Progenitor cell of endocrine pancreas (in vitro differentiated cells): ENCODE measurements at regions not wholly inside any gene's neighbourhood (a gene's known extent, or its start where the extent isn't known, plus 50 kb on each side); places are given as distances from the start of the nearest gene placed in this dataset.

Source experiments
- DNase-seq: peaks from one replicate; pipeline ENCODE4 v3.0.0; 2021; ENCODE audit warnings: low spot score; ENCODE audit not compliant: unreplicated experiment
- H3K27ac Mint-ChIP-seq: 2 replicates; pipeline ENCODE4 v1.8.0; 2021; ENCODE audit warnings: mild to moderate bottlenecking, moderate library complexity, mixed read lengths
- H3K27me3 Mint-ChIP-seq: 2 replicates; pipeline ENCODE4 v1.8.0; 2021; ENCODE audit warnings: mixed read lengths
- H3K36me3 Mint-ChIP-seq: 2 replicates; pipeline ENCODE4 v1.8.0; 2022; ENCODE audit warnings: mixed read lengths; ENCODE audit not compliant: insufficient read depth
- H3K4me1 Mint-ChIP-seq: 2 replicates; pipeline ENCODE4 v1.8.0; 2021; ENCODE audit warnings: low read depth, mixed read lengths
- H3K4me3 Mint-ChIP-seq: 2 replicates; pipeline ENCODE4 v1.8.0; 2021; ENCODE audit warnings: low read depth, mild to moderate bottlenecking, moderate library complexity, mixed read lengths
- H3K9me3 Mint-ChIP-seq: 2 replicates; pipeline ENCODE4 v1.8.0; 2021; ENCODE audit warnings: low read depth, mixed read lengths
- TF ChIP-seq, protein P1 (sequence below): fragments of 200-600 bp; sonication (generic); IDR thresholded peaks from one replicate; pipeline ENCODE4 v1.5.0; 2021; ENCODE audit warnings: antibody characterized with exemption, mild to moderate bottlenecking; ENCODE audit not compliant: unreplicated experiment

DNA sequence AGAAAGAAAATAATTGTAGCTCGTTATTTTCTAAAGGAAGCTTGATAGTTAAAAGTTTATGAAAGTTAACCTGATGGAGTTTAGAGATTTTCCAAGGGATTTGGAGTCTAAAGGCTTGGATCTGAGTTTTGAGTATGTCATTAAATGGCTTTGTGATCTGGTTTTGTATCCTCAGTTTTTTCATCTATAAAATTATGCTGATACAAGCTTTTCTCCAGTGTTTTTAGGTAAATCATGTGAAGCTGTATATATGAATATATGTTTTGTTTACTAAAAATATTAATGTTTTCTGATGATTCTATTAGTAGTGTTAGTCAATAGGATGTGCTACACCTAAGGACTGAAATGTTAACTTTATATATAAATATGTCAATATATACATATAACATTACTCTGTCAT, 727.8 kb downstream of the CDH11 start:
- Mint-ChIP-seq H3K27ac (no peak overlapping the region), H3K9me3 (no peaks in the 10 kb centered on the region), H3K27me3 (no peaks in the 10 kb centered on the region), H3K4me3 (no peak overlapping the region), H3K4me1 (peaks cover 14% of the 10 kb centered on the region), H3K36me3 (no peaks in the 10 kb centered on the region)
- no peak for DNase-seq
- TF ChIP-seq, protein P1, sequence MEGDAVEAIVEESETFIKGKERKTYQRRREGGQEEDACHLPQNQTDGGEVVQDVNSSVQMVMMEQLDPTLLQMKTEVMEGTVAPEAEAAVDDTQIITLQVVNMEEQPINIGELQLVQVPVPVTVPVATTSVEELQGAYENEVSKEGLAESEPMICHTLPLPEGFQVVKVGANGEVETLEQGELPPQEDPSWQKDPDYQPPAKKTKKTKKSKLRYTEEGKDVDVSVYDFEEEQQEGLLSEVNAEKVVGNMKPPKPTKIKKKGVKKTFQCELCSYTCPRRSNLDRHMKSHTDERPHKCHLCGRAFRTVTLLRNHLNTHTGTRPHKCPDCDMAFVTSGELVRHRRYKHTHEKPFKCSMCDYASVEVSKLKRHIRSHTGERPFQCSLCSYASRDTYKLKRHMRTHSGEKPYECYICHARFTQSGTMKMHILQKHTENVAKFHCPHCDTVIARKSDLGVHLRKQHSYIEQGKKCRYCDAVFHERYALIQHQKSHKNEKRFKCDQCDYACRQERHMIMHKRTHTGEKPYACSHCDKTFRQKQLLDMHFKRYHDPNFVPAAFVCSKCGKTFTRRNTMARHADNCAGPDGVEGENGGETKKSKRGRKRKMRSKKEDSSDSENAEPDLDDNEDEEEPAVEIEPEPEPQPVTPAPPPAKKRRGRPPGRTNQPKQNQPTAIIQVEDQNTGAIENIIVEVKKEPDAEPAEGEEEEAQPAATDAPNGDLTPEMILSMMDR, result no peak

- DNase-seq, result no peak
These were observed 729.4 kb downstream of the CDH11 start for GRCh38 chr16:64392456-64392855.

DNA sequence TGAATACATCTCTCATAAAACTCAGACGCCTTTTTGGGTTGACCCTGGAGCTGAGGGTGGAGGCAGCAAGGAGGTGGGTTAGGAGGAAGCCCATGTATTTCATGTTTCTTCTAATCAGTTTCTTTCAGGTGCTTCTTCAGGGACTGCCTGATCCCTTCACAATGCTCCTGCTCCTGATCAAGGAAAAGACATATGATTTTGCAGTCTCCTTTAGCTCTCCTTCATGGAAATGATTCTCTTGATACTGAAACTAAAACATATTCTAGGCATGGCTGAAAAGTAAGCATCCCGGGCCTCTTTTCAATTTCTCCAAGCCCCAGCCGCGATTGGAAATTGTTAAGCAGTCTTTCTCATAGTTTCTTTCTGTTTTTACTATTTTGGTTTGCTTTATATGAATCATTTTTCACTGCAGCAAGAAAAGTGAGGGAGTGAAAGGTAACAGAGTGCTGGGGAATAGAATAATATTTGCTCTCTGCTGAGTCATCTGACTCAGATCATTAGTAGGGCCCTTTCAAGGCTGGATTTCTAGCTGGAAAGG, 730.7 kb downstream of the CDH11 start:
- Mint-ChIP-seq H3K4me3 (no peak overlapping the region), H3K36me3 (no peaks in the 10 kb centered on the region), H3K9me3 (peaks cover 7% of the 10 kb centered on the region), H3K27ac (peak overlapping the region; percentile 76), H3K27me3 (no peaks in the 10 kb centered on the region), H3K4me1 (peaks cover 14% of the 10 kb centered on the region)
- TF ChIP-seq, protein P1, result no peak
- DNase-seq, result no peak

More at GRCh38 chr16:64392456-64392855, 729.4 kb downstream of the CDH11 start:
- TF ChIP-seq, protein P1, result no peak
- no peak overlapping the region for H3K4me3 Mint-ChIP-seq
- H3K27me3 Mint-ChIP-seq, result no peaks in the 10 kb centered on the region
- H3K36me3 Mint-ChIP-seq, result no peaks in the 10 kb centered on the region
- no peaks in the 10 kb centered on the region for H3K9me3 Mint-ChIP-seq
- H3K4me1 Mint-ChIP-seq, result peaks cover 14% of the 10 kb centered on the region
- no peak overlapping the region for H3K27ac Mint-ChIP-seq

- TF ChIP-seq, protein P1, result no peak
- no peak for DNase-seq
- peaks cover 7% of the 10 kb centered on the region for H3K9me3 Mint-ChIP-seq
- no peak overlapping the region for H3K4me3 Mint-ChIP-seq
- H3K27ac Mint-ChIP-seq, result peak overlapping the region; percentile 76
- H3K4me1 Mint-ChIP-seq, result peaks cover 14% of the 10 kb centered on the region
- no peaks in the 10 kb centered on the region for H3K36me3 Mint-ChIP-seq
- no peaks in the 10 kb centered on the region for H3K27me3 Mint-ChIP-seq
These were observed 731.8 kb downstream of the CDH11 start for GRCh38 chr16:64390102-64390501.

GRCh38 chr16:64384636-64385035, 737.2 kb downstream of the CDH11 start:
- peaks cover 7% of the 10 kb centered on the region for H3K9me3 Mint-ChIP-seq
- H3K27me3 Mint-ChIP-seq, result no peaks in the 10 kb centered on the region
- peaks cover 3% of the 10 kb centered on the region for H3K4me1 Mint-ChIP-seq
- TF ChIP-seq, protein P1, result no peak
- H3K27ac Mint-ChIP-seq, result no peak overlapping the region
- no peak overlapping the region for H3K4me3 Mint-ChIP-seq
- no peaks in the 10 kb centered on the region for H3K36me3 Mint-ChIP-seq
- DNase-seq, result no peak
